ENCODE measurements at regions not wholly inside any gene's neighbourhood (a gene's known extent, or its start where the extent isn't known, plus 50 kb on each side); places are given as distances from the start of the nearest gene placed in this dataset.

- 72 to 82% methylated on average over 5 of the region's 5 CpGs for WGBS, 2 donors (ENCODE audit: low coverage in 1 of 2)
- no peaks in the 10 kb centered on the region for H3K9me3 ChIP-seq
- no peaks in the 10 kb centered on the region for H3K36me3 ChIP-seq
- H3K4me3 ChIP-seq, result no peak overlapping the region
- H3K27ac ChIP-seq, result no peak overlapping the region
- no peak for DNase-seq
- in situ Hi-C loops (cut with MboI; ENCODE audit: low pct_ligation_motif_present in 1 of 4, low pct_unique_long_range_greater_than_20kb in 1 of 4, low sequenced_read_pairs in 3 of 4) (no loop called here), intact Hi-C loops (cut with DNase I; ENCODE audit: low total_unique reads) (no loop called here)
- no peaks in the 10 kb centered on the region for H3K27me3 ChIP-seq
- no peaks in the 10 kb centered on the region for H3K4me1 ChIP-seq
- TF ChIP-seq POLR2A (IDR thresholded peaks at IDR 0.05), result no peak
- TF ChIP-seq EP300 (IDR thresholded peaks at IDR 0.05; ENCODE audit: low read depth), result no peak
- TF ChIP-seq POLR2AphosphoS5 (IDR thresholded peaks at IDR 0.05), result no peak
- TF ChIP-seq CTCF (IDR thresholded peaks at IDR 0.05), result no peak
These were observed 265.1 kb downstream of the FGFR2 start for GRCh38 chr10:121332829-121333765.

- Histone ChIP-seq H3K27ac (no peak overlapping the region), H3K27me3 (no peaks in the 10 kb centered on the region), H3K9me3 (no peaks in the 10 kb centered on the region), H3K4me3 (no peak overlapping the region), H3K36me3 (no peaks in the 10 kb centered on the region), H3K4me1 (peaks cover 0 to 2% (median 0%) of the 10 kb centered on the region in 4 donors)
- TF ChIP-seq CTCF (IDR thresholded peaks at IDR 0.05) (no peak), POLR2A (IDR thresholded peaks at IDR 0.05) (no peak), POLR2AphosphoS5 (IDR thresholded peaks at IDR 0.05) (no peak), EP300 (IDR thresholded peaks at IDR 0.05; ENCODE audit: low read depth) (no peak)
- in situ Hi-C loops (cut with MboI; ENCODE audit: low pct_ligation_motif_present in 1 of 4, low pct_unique_long_range_greater_than_20kb in 1 of 4, low sequenced_read_pairs in 3 of 4), result no loop called here
- intact Hi-C loops (cut with DNase I; ENCODE audit: low total_unique reads), result no loop called here
- 72 to 80% methylated on average over 7 of the region's 7 CpGs for WGBS, 2 donors (ENCODE audit: low coverage in 1 of 2)
- DNase-seq, result no peak
These were observed 262.8 kb downstream of the FGFR2 start for GRCh38 chr10:121335386-121335925.

DNA sequence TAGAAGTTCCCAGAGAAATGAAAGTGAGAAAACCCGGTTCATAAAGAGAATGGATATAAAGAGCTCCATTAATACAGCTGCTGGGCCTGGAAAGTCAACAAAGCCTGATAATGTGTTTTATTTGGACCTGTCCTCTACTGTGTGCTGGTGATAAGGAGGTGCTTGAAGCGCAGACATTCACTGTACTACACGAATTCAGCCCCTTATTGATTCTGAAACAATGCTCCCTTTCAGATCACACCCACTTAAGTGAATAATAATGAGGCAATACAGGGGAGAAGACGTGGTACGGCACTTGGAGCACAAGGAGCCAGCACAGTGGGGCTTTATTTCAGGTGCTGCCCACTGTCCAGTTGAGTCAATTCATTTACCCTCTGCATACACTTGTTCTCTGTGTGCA lies 260.8 kb downstream of the FGFR2 start:
- H3K4me1 ChIP-seq, result peaks cover 0 to 4% (median 0%) of the 10 kb centered on the region in 4 donors
- H3K27me3 ChIP-seq, result no peaks in the 10 kb centered on the region
- H3K36me3 ChIP-seq, result no peaks in the 10 kb centered on the region
- WGBS, 2 donors (ENCODE audit: low coverage in 1 of 2), result 50 to 57% methylated on average over 1 to 5 of the region's 5 CpGs
- TF ChIP-seq POLR2AphosphoS5 (IDR thresholded peaks at IDR 0.05), result no peak
- no peak for TF ChIP-seq CTCF (IDR thresholded peaks at IDR 0.05)
- no peak for TF ChIP-seq EP300 (IDR thresholded peaks at IDR 0.05; ENCODE audit: low read depth)
- no peak for TF ChIP-seq POLR2A (IDR thresholded peaks at IDR 0.05)
- no peak for DNase-seq
- in situ Hi-C loops (cut with MboI; ENCODE audit: low pct_ligation_motif_present in 1 of 4, low pct_unique_long_range_greater_than_20kb in 1 of 4, low sequenced_read_pairs in 3 of 4) (no loop called here), intact Hi-C loops (cut with DNase I; ENCODE audit: low total_unique reads) (no loop called here)
- no peak overlapping the region for H3K27ac ChIP-seq
- H3K9me3 ChIP-seq, result no peaks in the 10 kb centered on the region
- H3K4me3 ChIP-seq, result no peak overlapping the region

GRCh38 chr10:121338206-121338980 lies 259.9 kb downstream of the FGFR2 start:
- Histone ChIP-seq H3K27ac (no peak overlapping the region), H3K9me3 (no peaks in the 10 kb centered on the region), H3K36me3 (no peaks in the 10 kb centered on the region), H3K4me1 (peaks cover 0 to 4% (median 0%) of the 10 kb centered on the region in 4 donors), H3K27me3 (no peaks in the 10 kb centered on the region), H3K4me3 (no peak overlapping the region)
- TF ChIP-seq CTCF (IDR thresholded peaks at IDR 0.05) (no peak), POLR2AphosphoS5 (IDR thresholded peaks at IDR 0.05) (no peak), POLR2A (IDR thresholded peaks at IDR 0.05) (no peak), EP300 (IDR thresholded peaks at IDR 0.05; ENCODE audit: low read depth) (no peak)
- intact Hi-C loops (cut with DNase I; ENCODE audit: low total_unique reads), result no loop called here
- no peak for DNase-seq
- in situ Hi-C loops (cut with MboI; ENCODE audit: low pct_ligation_motif_present in 1 of 4, low pct_unique_long_range_greater_than_20kb in 1 of 4, low sequenced_read_pairs in 3 of 4), result no loop called here
- WGBS, 2 donors (ENCODE audit: low coverage in 1 of 2), result 84 to 90% methylated on average over 4 to 9 of the region's 9 CpGs
